HEK293 (cell line): ENCODE measurements at regions not wholly inside any gene's neighbourhood (a gene's known extent, or its start where the extent isn't known, plus 50 kb on each side); places are given as distances from the start of the nearest gene placed in this dataset.

Experiments
- CTCF ChIA-PET: fragments of 350-600 bp; formaldehyde crosslinking; extraction: SDS; loops from one replicate; lab custom pipeline; 2021; ENCODE audit warnings: antibody characterized with exemption; lab: Yijun Ruan, JAX
- POLR2A ChIA-PET: fragments of 300-600 bp; formaldehyde crosslinking; extraction: SDS; loops from one replicate; lab custom pipeline; 2020; ENCODE audit warnings: antibody characterized with exemption, inconsistent platforms; lab: Yijun Ruan, JAX
- H3K27ac ChIP-seq: fragments of 200-500 bp; sonication (Bioruptor generic); 2 replicates; pipeline ENCODE4 v1.5.1; 2014; ENCODE audit warnings: low read depth, low read length, control low read depth, inconsistent platforms; ENCODE audit errors: extremely low read depth
- H3K36me3 ChIP-seq, 2 experiments: fragments of 200-500 bp in 1 of 2; sonication (Bioruptor generic) in 1 of 2; 1 replicate in 1 of 2; 2 replicates in 1 of 2; pipeline ENCODE4 v1.5.1; 2014 to 2017; ENCODE audit warnings: inconsistent platforms in 2 of 2, low read length in 2 of 2; ENCODE audit not compliant: control insufficient read depth in 2 of 2, insufficient read depth in 1 of 2
- H3K4me1 ChIP-seq: fragments of 200-500 bp; sonication (Bioruptor generic); 2 replicates; pipeline ENCODE4 v1.5.1; 2014; ENCODE audit warnings: mild to moderate bottlenecking, low read length, inconsistent platforms; ENCODE audit not compliant: control insufficient read depth, insufficient read depth
- H3K4me3 ChIP-seq: 2 replicates; pipeline ENCODE4 v1.5.1; 2011; ENCODE audit warnings: low read depth, mild to moderate bottlenecking, control low read depth, low read length, moderate library complexity
- H3K9me3 ChIP-seq: fragments of 200-500 bp; sonication (Bioruptor generic); 2 replicates; pipeline ENCODE4 v1.5.1; 2014; ENCODE audit warnings: low read depth, low read length, inconsistent platforms; ENCODE audit not compliant: control insufficient read depth, insufficient read depth
- BCL11B ChIP-seq: fragments of 450-650 bp; formaldehyde crosslinking; IDR thresholded peaks from 2 replicates; pipeline ENCODE4 v1.5.1; 2016; ENCODE audit warnings: low read depth, missing biosample characterization, missing genetic modification characterization
- HOXC10 ChIP-seq: sonication (generic); formaldehyde crosslinking; IDR thresholded peaks from 2 replicates; pipeline ENCODE4 v1.8.1; 2023; ENCODE audit warnings: mild to moderate bottlenecking, missing genetic modification reagents
- HOXD13 ChIP-seq: sonication (generic); formaldehyde crosslinking; IDR thresholded peaks from 2 replicates; pipeline ENCODE4 v1.8.0; 2022; ENCODE audit warnings: missing genetic modification reagents, borderline replicate concordance
- SP2 ChIP-seq: fragments of 450-650 bp; formaldehyde crosslinking; IDR thresholded peaks from 2 replicates; pipeline ENCODE4 v1.5.1; 2016; ENCODE audit warnings: missing biosample characterization, missing genetic modification characterization
- WT1 ChIP-seq: fragments of 450-650 bp; formaldehyde crosslinking; IDR thresholded peaks from 2 replicates; pipeline ENCODE4 v1.5.1; 2016; ENCODE audit warnings: missing biosample characterization, missing genetic modification characterization
- ZBTB10 ChIP-seq: fragments of 450-650 bp; formaldehyde crosslinking; IDR thresholded peaks from 2 replicates; pipeline ENCODE4 v1.5.1; 2016; ENCODE audit warnings: missing biosample characterization, missing genetic modification characterization
- ZBTB48 ChIP-seq: fragments of 450-650 bp; formaldehyde crosslinking; IDR thresholded peaks from 2 replicates; pipeline ENCODE4 v1.5.1; 2016; ENCODE audit warnings: missing biosample characterization, missing genetic modification characterization
- ZBTB7A ChIP-seq: fragments of 450-650 bp; formaldehyde crosslinking; IDR thresholded peaks from 2 replicates; pipeline ENCODE4 v1.5.1; 2016; ENCODE audit warnings: low read depth, missing biosample characterization, missing genetic modification characterization
- ZNF10 ChIP-seq: fragments of 450-650 bp; formaldehyde crosslinking; IDR thresholded peaks from 2 replicates; pipeline ENCODE4 v1.5.1; 2017; ENCODE audit warnings: missing biosample characterization, missing genetic modification characterization
- ZNF112 ChIP-seq: fragments of 450-650 bp; formaldehyde crosslinking; IDR thresholded peaks from 2 replicates; pipeline ENCODE4 v1.5.0; 2017; ENCODE audit warnings: missing biosample characterization, missing genetic modification characterization
- ZNF138 ChIP-seq: fragments of 450-650 bp; formaldehyde crosslinking; IDR thresholded peaks from 2 replicates; pipeline ENCODE4 v1.5.1; 2016; ENCODE audit warnings: missing biosample characterization, missing genetic modification characterization, borderline replicate concordance
- ZNF223 ChIP-seq: fragments of 450-650 bp; formaldehyde crosslinking; IDR thresholded peaks from 2 replicates; pipeline ENCODE4 v1.5.1; 2016; ENCODE audit warnings: missing biosample characterization, missing genetic modification characterization
- ZNF274 ChIP-seq, 2 experiments: fragments of 200-500 bp in 1 of 2; fragments of 450-650 bp in 1 of 2; sonication (Bioruptor generic) in 1 of 2; formaldehyde crosslinking in 1 of 2; IDR thresholded peaks; 2 replicates each; pipeline versions ENCODE4 v1.5.1 to v1.6.1; 2014 to 2016; ENCODE audit warnings: borderline replicate concordance in 1 of 2, inconsistent platforms in 1 of 2, low read length in 1 of 2, missing biosample characterization in 1 of 2, missing genetic modification characterization in 1 of 2
- ZNF324 ChIP-seq: fragments of 450-650 bp; formaldehyde crosslinking; IDR thresholded peaks from 2 replicates; pipeline ENCODE4 v1.5.1; 2016; ENCODE audit warnings: missing biosample characterization, missing genetic modification characterization
- ZNF488 ChIP-seq: fragments of 450-650 bp; formaldehyde crosslinking; IDR thresholded peaks from 2 replicates; pipeline ENCODE4 v1.5.1; 2016; ENCODE audit warnings: missing biosample characterization, missing genetic modification characterization
- ZNF521 ChIP-seq: fragments of 450-650 bp; formaldehyde crosslinking; IDR thresholded peaks from 2 replicates; pipeline ENCODE4 v1.5.1; 2017; ENCODE audit warnings: missing biosample characterization, mild to moderate bottlenecking, missing genetic modification characterization
- ZNF544 ChIP-seq: fragments of 450-650 bp; formaldehyde crosslinking; IDR thresholded peaks from 2 replicates; pipeline ENCODE4 v1.5.0; 2017; ENCODE audit warnings: missing biosample characterization, missing genetic modification characterization
- ZNF560 ChIP-seq: fragments of 450-650 bp; formaldehyde crosslinking; IDR thresholded peaks from 2 replicates; pipeline ENCODE4 v1.5.1; 2017; ENCODE audit warnings: missing biosample characterization, missing genetic modification characterization, borderline replicate concordance
- ZNF610 ChIP-seq: fragments of 450-650 bp; formaldehyde crosslinking; IDR thresholded peaks from 2 replicates; pipeline ENCODE4 v1.5.1; 2016; ENCODE audit warnings: missing biosample characterization, missing genetic modification characterization, borderline replicate concordance
- ZNF639 ChIP-seq: fragments of 450-650 bp; formaldehyde crosslinking; IDR thresholded peaks from 2 replicates; pipeline ENCODE4 v1.5.1; 2016; ENCODE audit warnings: missing biosample characterization, missing genetic modification characterization
- ZNF664 ChIP-seq: fragments of 450-650 bp; formaldehyde crosslinking; IDR thresholded peaks from 2 replicates; pipeline ENCODE4 v1.5.1; 2016; ENCODE audit warnings: missing biosample characterization, missing genetic modification characterization
- ZNF843 ChIP-seq: fragments of 450-650 bp; formaldehyde crosslinking; IDR thresholded peaks from 2 replicates; pipeline ENCODE4 v1.5.1; 2016; ENCODE audit warnings: missing biosample characterization, missing genetic modification characterization

- CTCF ChIA-PET: interaction anchor here (0.6 kb wide), 1 partner anchor 1625 kb away, joined by 3 read pairs; no protein-coding TSS in a partner anchor
These were observed 221.2 kb upstream of the C1orf174 start for GRCh38 chr1:4121293-4121684.

GRCh38 chr1:4121834-4122512, 221.9 kb upstream of the C1orf174 start:
- Histone ChIP-seq H3K27ac (no peak overlapping the region), H3K36me3 (no peaks in the 10 kb centered on the region), H3K4me1 (no peaks in the 10 kb centered on the region), H3K9me3 (no peaks in the 10 kb centered on the region), H3K4me3 (no peak overlapping the region)
- ChIA-PET CTCF (no interaction called here), POLR2A (no interaction called here)
- TF ChIP-seq ZNF560: no peak
- no peak for TF ChIP-seq WT1 (tag by site-specific recombination)
- no peak for TF ChIP-seq SP2 (tag by site-specific recombination)
- no peak for TF ChIP-seq ZNF664
- TF ChIP-seq ZBTB48 (tag by site-specific recombination): no peak
- no peak for TF ChIP-seq ZNF544 (tag by site-specific recombination)
- no peak for TF ChIP-seq HOXC10 (CRISPR knock-in tag)
- no peak for TF ChIP-seq ZNF324

More at GRCh38 chr1:4121293-4121684, 221.2 kb upstream of the C1orf174 start:
- TF ChIP-seq ZNF521 (tag by site-specific recombination) (no peak), ZNF610 (no peak), ZNF10 (tag by site-specific recombination) (no peak)
- H3K36me3 ChIP-seq: no peaks in the 10 kb centered on the region
- H3K4me1 ChIP-seq: no peaks in the 10 kb centered on the region
- H3K4me3 ChIP-seq: no peak overlapping the region
- no peak overlapping the region for H3K27ac ChIP-seq
- no peaks in the 10 kb centered on the region for H3K9me3 ChIP-seq
- POLR2A ChIA-PET: no interaction called here

- H3K36me3 ChIP-seq: no peaks in the 10 kb centered on the region
- H3K27ac ChIP-seq: no peak overlapping the region
- CTCF ChIA-PET: no interaction called here
- no peak overlapping the region for H3K4me3 ChIP-seq
- TF ChIP-seq ZNF639 (tag by site-specific recombination): no peak
- POLR2A ChIA-PET: no interaction called here
- H3K9me3 ChIP-seq: no peaks in the 10 kb centered on the region
- H3K4me1 ChIP-seq: no peaks in the 10 kb centered on the region
These were observed 222.6 kb upstream of the C1orf174 start for GRCh38 chr1:4122513-4123160.

GRCh38 chr1:4124631-4125145, 224.6 kb upstream of the C1orf174 start:
- Histone ChIP-seq H3K27ac (no peak overlapping the region), H3K4me1 (no peaks in the 10 kb centered on the region), H3K36me3 (no peaks in the 10 kb centered on the region), H3K4me3 (no peak overlapping the region), H3K9me3 (no peaks in the 10 kb centered on the region)
- POLR2A ChIA-PET: no interaction called here
- CTCF ChIA-PET: interaction anchor here (1.3 kb wide), 1 partner anchor 54 kb away, joined by 3 read pairs; no protein-coding TSS in a partner anchor
- TF ChIP-seq ZNF274 (IDR thresholded peaks at IDR 0.05; ENCODE audit: low read length) (no peak), ZNF274 (tag by site-specific recombination; IDR thresholded peaks at IDR 0.05; ENCODE audit: borderline replicate concordance) (no peak), ZNF488 (tag by site-specific recombination) (no peak), ZNF324 (no peak), ZNF843 (tag by site-specific recombination) (no peak), HOXD13 (no peak), BCL11B (no peak), ZNF112 (tag by site-specific recombination) (no peak), ZBTB7A (tag by site-specific recombination) (no peak), ZNF223 (tag by site-specific recombination) (no peak), ZNF138 (tag by site-specific recombination) (no peak), ZBTB10 (tag by site-specific recombination) (no peak)
